ENCODE measurements at regions not wholly inside any gene's neighbourhood (a gene's known extent, or its start where the extent isn't known, plus 50 kb on each side); places are given as distances from the start of the nearest gene placed in this dataset.
"Not testable (repeated sequence)": the region's sequence is repeated elsewhere in the genome, so short reads cannot be mapped to it uniquely, and the experiment has no call there.

DNA sequence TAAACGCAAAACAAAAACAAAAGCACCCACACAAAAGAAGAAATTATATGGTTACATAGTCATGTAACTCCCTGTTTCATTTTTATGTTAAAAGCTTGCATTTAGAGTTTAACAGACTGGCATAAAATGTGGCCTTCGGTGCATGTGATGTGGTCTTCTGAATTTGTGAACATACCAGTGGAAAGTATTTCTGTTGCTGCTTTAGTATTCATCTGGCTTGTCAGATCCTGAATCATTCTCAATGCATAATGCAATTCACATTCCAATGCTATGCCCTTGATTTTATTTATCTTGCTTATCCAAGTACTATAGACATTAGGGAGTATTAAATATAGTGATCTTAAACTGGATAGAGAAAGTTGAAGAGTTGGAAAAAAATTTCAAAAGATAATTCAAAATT is 740.2 kb upstream of the ZNF608 start:
- intact Hi-C loops (cut with micrococcal nuclease): no loop called here

DNA sequence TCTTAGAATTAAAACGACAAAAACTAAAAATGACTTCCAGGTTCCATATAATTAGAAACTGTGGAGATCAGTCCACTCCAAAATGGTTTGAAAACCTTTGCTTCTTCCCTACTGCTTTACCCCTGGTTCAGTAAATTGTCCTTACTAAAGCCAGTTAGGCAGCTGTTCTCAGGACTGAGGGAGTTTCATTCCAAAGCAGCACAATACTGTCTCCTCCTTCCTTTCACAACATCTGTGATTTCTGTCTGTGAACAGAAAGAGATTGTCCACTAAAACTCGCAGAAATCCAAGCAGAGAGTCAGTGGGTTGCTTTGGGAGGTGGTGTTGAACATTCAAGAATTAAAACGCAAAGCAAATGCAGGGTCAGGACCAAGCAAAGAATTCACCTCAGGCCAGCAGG is 740.8 kb upstream of the ZNF608 start:
- intact Hi-C loops (cut with micrococcal nuclease): no loop called here

DNA sequence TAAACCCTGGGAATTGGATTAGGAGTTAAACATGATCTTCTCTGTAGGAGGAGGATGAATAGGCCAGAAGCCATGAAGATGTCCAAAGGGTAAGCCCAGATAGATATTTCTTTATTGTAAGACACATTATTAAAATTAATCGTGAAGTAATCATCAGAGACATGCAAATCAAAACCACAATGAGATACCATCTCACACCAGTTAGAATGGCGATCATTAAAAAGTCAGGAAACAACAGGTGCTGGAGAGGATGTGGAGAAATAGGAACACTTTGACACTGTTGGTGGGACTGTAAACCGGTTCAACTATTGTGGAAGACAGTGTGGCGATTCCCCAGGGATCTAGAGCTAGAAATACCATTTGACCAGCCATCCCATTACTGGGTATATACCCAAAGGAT is 741.2 kb upstream of the ZNF608 start:
- intact Hi-C loops (cut with micrococcal nuclease): not testable (repeated sequence)

DNA sequence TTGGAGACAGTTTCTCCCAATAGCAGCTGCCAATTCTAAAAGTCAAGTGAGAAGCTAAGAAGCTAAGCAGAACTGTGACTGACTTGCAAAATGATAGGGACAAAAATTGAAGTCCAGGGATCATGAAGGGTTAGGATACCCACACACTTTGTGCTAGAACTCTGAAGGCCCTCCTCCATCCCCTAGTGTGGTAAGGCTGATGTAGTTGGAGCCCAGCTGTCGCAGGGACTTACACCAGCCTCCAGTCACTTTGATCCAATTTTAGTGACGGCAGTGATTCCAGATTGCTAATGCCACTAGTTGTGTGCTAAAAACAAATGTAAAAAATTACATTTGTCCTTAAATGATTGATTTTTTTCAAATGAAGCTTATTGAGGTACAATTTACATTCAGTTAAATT is 742.7 kb upstream of the ZNF608 start:
- intact Hi-C loops (cut with micrococcal nuclease): no loop called here

DNA sequence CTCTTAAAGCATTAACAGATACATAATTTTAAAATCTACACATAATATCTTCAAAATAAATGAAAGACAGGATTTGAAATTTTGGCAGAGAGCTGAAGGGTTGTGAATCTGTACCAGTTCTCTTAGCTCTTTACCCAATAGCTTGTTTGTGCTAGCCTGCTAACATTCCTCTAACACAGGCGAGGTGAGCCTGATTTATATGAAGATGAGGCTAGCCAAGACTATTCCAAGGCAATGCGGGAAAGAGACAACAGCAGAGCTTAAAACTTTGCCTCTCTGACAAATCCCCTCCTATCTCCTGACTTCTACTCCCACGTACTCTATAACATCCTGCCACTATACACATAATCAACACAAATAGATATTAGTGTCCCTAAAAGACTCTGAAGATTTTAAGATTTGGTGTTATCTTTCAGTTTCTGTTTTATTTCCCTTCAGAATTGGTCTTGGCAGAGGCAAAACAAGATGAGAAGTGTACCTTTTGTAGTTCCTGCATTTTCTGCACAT is 745.6 kb upstream of the ZNF608 start:
- intact Hi-C loops (cut with micrococcal nuclease): no loop called here

DNA sequence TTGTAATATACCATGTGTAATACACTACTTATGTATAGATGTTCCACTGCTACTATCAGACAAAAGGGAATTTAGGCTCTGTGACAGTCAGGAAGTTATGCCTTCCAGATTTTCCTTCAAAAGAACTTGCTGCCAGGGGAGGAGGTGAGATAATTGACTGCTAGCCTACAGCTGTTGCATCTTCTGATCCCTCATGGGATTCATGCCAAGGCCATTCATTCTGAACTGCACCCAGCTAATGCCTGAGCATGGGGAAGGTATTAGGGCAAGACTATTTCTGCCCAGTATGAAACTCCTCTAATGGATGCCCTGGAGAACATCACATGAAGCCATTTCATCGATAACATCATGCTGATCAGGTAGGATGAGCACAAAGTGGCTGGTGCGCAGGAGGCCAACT is 746.5 kb upstream of the ZNF608 start:
- intact Hi-C loops (cut with micrococcal nuclease): no loop called here

DNA sequence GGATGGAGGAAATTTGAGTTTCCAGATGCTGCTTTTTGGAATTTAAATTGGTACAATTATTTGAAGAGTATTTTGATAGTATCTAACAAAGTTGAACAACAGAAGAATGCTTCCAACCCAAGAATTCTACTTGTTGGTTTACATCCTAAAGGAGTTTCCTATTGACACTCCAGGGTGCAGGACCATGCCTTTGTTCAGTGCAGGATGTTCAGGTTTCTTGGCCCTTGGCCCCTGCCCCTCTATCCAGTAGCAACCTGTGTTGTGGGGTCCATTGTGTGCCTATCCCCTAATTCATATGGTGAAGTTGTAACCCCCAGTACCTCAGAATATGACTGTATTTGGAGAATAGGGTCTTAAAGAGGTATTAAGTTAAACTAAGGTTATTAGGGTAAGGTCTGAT is 750.0 kb upstream of the ZNF608 start:
- intact Hi-C loops (cut with micrococcal nuclease): no loop called here

DNA sequence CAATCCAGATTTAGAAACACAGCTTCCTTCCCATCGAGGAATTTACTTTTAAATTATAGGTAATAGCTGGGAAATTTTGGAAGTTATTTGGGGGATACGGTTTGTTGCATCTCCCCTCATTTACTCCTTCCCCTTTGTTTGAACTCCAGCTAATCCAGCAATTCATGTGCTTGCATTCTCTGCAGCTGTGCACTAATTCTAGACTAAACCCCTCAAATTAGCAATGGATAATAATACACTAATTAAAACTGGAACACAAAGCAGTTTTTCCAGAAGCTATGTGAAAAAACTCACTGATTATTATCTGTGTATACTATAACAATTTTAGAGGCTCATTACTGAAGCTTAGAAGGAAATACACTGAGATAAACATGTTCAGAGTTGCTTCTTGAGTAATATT is 751.2 kb upstream of the ZNF608 start:
- intact Hi-C loops (cut with micrococcal nuclease): no loop called here

DNA sequence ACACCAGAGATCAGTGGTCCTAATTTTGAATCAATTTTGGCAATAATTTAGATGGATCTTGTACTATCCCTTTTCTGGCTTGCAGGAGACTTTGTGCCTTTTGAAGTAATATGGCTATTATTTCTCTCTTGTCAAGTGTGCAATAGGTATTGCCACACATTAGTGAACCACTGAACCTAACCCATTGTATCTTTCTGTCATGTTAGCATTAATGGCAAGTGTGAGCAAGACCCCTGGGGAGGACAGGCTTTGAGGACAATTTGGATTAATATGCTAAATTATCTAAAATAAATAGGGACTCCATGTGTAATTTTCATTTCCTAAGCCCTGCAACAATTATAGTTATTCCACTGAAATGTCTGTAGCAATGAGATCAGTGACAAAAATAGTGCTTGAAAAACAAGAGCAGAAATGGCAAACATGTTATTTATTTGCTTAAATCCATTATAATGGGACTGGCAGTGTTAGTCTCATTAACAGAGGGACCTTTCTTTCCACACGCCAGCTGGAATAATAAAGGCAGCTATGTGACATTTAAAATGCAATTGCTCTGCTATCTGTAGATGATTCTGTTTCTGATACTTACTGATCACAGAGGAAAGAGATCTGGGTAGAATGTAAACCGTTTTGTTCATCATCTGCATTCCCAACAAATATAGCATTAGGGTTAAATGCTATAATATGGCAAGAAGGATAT is 753.3 kb upstream of the ZNF608 start:
- intact Hi-C loops (cut with micrococcal nuclease): no loop called here

DNA sequence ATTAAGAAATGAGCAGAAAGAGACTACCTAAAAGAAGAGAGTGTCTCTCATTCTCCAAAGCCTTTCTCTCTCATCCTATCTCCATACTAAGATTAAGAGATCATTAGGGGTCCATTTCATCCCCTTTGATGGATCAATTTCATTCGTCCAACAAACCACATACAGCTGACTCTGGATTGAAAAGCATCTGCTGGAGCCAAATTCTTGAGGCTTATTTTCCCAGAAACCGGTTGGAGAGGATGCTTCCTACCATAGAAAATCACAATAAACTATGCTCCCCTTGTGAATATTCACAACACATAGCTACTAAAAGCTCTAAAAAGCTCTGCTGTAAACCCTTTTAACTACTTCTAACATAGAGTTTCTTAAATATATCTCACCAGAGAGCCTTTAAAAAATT is 755.0 kb upstream of the ZNF608 start:
- intact Hi-C loops (cut with micrococcal nuclease): no loop called here

DNA sequence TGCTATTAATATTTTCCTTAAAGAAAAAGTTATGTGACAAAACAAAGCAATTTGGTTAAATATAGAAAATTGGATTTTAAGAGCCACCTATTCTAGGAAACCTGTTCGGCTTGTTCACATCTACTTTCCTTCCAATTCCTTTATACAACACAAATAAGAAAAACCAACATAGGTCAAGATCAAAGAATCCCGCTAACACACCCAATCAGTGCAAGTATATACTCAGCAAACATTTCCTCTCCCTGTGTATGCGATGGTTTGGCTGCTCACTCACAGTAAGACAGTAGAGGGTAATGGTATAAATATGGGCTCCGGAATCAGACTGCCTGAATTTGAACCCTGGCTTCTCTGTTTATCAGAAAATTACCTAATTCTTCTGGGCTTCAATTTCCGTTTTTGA is 757.5 kb upstream of the ZNF608 start:
- intact Hi-C loops (cut with micrococcal nuclease): no loop called here

DNA sequence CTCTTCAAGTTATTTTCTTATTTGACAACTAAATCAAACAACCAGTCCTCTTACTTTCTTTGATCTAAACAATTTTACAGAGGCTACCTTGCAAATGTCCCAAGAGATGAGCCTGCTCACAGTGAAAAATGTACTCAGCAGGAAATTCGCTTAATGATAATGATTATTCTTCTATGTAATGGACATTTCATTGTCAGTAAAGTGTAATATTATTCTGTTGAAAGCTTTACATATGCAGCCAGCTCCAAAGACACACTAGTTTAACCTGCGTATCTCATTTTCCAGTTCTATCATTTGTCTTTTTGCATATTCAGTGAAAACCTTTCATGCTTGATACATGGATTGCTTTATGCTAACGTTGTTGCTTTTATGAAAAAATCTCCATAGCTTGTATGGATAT is 758.7 kb upstream of the ZNF608 start:
- intact Hi-C loops (cut with micrococcal nuclease): no loop called here

DNA sequence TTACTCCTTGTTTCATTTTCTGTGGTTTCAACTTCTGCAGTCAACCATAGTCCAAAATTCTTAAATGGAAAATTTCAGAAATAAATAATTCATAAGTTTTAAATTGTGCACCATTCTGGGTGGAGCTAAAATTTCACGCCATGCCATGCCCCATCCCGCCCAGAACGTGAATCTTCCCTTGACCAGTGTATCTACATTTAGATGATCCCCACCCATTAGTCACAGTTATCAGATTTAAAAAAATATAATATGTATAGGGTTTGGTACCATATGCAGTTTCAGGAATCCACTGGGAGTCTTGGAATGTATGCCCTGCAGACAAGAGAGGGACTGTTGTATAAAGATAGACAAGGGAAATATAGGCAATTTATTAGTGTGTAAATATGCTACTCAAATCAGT is 759.7 kb upstream of the ZNF608 start:
- intact Hi-C loops (cut with micrococcal nuclease): no loop called here

DNA sequence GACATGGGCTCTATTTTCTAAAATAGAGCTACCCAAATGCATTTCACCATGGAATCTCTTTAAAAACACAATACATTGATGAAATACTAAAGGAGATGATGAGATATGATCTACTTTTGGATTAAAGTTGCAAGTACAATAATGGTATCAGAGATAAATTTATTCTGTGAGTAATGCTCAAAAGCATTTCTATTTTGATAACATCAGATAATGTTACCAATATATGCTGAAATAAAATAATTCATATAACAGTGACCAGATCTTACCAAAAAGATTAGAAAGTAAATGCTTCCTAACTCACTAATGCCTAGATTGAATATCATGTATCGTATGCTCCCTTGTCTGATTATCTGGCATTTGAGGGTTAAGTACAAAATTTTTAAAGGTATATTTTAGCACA is 761.8 kb upstream of the ZNF608 start:
- intact Hi-C loops (cut with micrococcal nuclease): no loop called here

DNA sequence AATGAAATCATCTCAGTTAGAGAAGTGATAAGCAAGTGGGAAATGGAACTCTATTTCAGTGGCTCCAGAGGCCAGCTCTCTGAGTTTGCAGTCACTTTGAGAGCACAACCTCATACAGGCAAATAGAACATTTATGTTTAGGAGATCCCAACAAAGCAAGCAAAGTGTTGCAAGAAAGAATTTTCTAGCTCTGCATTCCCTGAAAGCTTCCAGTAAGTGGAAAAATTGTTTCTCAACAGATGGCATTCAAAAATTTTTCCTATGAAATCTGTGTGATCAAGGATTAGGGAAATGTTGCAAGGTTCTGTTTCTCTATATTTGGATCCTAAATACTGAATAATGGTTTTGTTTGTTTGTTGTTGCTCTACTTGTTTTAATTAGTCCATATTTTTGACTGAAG is 764.2 kb upstream of the ZNF608 start:
- intact Hi-C loops (cut with micrococcal nuclease): no loop called here

DNA sequence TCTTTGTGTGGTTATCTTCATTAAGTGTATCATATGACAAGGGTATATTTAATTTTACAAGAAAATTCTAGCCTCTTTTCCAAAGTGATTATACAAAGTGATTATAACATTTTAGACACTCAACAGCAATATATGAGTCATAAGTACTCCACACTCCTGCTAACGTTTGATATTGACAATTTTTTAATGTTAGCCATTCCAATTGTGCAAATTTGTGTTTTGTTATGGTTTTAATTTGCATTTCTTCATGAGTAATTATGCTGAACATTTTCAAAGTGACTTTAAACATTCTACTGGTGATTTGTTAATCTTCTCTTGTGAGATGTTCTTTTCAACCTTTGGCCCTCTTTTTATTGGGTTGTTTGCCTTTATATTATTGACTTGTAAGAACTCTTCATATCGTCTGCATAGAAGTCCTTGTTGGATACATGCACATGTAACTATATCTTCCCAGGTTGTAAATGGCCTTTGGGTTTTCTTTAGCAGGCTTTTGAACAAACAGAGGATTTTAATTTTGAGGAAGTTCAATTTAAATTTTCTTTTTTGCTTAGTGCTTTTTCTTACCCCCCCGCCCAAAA is 771.6 kb upstream of the ZNF608 start:
- intact Hi-C loops (cut with micrococcal nuclease): no loop called here

DNA sequence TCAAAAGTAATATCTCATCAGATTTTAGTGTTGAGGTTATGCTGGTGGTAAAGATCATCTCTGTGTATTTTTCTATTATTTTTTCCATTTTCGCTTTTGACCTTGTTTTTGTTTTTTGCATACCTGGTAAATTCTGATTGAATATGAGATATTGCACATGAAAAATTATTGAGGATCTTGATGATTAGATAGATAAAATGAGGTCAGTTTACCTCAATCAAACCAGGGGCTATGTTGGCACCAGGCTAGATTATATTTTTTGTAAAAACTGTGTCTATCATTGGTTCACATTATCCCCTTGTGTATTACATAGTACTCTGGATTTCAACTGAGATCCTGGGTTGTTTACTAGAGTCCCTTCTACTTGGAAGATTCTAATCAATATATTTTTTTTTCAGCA is 774.9 kb upstream of the ZNF608 start:
- intact Hi-C loops (cut with micrococcal nuclease): no loop called here

DNA sequence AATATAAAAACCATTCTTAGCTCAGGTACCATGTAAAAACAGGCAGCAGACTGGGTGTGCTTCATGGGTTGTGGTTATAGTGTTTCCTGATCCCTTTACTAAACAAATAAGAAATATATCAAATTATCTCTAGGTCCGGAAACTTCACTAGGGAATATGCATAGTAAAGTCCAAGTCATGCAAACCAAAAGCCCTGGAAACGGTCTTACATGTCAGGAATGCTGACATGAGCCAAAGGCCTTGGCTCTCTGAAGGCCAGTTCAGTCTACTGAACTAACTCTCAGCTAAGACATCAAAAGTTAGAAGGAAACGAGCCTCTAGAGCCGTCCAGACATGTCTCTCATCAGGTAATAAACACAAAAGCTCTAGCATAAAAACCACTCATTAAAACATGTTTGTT is 778.9 kb upstream of the ZNF608 start:
- intact Hi-C loops (cut with micrococcal nuclease): no loop called here

DNA sequence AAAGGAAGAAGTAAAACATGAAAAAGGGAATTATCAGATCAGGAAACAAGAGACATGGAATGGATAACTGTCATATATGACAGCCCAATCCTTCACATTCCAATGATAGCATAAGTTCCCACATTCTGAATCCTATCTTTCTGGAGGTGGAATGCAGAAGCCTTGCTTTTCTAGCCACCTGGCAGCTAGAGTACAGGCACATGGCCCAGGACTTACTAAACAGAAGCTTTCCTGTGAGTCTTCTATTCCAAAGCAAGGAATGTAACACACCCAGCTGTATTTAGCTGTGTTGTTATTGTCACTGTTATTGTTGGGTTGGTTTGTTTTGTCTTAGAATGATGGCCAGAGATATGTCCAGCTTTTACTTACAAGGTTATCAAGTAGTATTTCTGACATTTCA is 780.5 kb upstream of the ZNF608 start:
- intact Hi-C loops (cut with micrococcal nuclease): no loop called here

DNA sequence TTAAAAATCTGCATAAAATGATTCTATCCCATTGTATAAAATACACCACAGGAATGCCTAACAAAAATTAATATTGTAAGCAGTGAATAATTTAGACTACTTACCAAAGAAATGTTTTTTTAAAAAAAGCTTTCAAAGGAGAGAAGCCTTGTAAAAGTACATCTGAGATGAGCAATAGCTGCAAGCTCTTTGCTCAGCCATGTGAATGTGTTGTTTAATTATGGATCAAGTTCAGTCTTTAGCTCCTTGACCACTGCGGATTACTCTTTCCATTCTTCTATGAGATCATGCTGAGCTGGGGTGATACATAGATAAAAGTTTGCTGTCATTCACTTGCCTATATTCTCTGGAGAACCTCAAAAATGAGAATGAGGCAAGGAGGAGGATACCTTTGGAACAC is 782.4 kb upstream of the ZNF608 start:
- intact Hi-C loops (cut with micrococcal nuclease): no loop called here

DNA sequence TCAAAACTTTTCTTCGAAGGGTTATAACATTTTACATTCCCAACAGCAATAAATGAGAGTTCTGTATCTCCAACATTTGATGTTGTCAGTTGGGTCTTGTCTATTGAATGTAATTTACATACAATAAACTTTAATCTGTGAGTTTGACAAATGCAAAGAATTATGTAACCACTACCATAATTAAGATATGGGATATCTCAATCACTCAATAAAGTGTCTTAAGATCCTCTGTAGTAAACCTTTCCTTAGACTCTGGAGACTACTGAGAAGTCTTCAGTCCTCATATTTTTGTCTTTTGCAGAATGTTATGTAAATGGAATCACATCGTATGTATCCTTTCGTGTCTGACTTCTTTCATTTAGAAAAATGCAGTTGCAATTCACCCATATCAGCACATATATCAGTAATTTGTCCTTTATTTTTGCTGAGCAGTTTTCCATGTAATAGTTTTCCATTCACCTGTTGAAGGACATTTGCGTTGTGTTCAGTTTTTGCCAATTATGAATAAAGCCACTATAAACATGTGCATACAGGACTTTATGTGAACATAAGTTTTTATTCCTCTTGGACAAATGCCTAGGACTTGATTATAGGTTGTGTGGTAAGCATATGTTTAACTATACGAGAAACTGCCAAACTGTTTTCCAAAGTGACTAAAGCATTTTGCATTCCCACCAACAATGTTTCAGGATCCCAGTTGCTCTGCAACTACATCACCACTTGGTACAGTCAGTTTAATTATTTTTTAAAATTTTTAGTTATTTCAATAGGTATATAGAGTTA is 784.6 kb upstream of the ZNF608 start:
- intact Hi-C loops (cut with micrococcal nuclease): no loop called here

DNA sequence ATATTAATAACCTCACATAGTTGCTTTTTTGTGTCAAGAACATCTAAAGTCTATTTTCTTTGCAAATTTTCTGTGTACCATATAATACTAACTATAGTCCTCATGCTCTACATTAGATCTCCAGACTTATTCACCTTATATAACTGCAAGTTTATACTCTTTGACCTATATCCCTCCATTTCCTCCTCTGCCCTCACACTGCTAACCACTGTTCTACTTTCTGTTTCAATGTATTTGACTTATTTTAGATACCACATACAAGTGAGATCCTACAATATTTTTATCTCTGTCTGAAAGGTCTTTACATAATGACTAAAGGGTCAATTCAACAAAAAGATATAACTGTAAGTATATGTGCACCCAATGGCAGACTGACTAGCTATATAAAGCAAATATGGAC is 789.7 kb upstream of the ZNF608 start:
- intact Hi-C loops (cut with micrococcal nuclease): no loop called here

DNA sequence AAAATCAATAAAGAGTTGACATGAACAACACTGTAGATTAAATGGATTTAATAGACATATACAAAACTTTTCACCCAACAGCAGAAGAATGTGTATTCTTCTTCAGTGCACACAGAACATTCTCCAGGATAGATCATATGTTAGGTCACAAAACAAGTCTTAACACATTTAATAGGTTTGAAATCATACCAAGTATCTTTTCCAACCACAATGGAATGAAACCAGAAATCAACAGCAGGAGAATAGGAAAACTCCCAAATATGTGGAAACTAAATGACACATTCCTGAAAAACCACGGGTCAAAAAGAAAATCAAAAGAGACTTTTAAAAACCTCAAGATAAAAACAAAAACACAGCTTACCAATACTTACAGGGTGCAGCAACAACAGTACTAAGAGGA is 790.1 kb upstream of the ZNF608 start:
- intact Hi-C loops (cut with micrococcal nuclease): no loop called here
